Femur (tissue), 1 donor: ENCODE measurements at regions not wholly inside any gene's neighbourhood (a gene's known extent, or its start where the extent isn't known, plus 50 kb on each side); places are given as distances from the start of the nearest gene placed in this dataset.
A peak's percentile ranks its signal among the peaks of the same experiment; 100 is the strongest.
"Not testable (repeated sequence)": the region's sequence is repeated elsewhere in the genome, so short reads cannot be mapped to it uniquely, and the experiment has no call there.

Experiments used
- DNase-seq: peaks from one replicate; pipeline ENCODE4 v3.0.0-alpha.2; 2017

DNA sequence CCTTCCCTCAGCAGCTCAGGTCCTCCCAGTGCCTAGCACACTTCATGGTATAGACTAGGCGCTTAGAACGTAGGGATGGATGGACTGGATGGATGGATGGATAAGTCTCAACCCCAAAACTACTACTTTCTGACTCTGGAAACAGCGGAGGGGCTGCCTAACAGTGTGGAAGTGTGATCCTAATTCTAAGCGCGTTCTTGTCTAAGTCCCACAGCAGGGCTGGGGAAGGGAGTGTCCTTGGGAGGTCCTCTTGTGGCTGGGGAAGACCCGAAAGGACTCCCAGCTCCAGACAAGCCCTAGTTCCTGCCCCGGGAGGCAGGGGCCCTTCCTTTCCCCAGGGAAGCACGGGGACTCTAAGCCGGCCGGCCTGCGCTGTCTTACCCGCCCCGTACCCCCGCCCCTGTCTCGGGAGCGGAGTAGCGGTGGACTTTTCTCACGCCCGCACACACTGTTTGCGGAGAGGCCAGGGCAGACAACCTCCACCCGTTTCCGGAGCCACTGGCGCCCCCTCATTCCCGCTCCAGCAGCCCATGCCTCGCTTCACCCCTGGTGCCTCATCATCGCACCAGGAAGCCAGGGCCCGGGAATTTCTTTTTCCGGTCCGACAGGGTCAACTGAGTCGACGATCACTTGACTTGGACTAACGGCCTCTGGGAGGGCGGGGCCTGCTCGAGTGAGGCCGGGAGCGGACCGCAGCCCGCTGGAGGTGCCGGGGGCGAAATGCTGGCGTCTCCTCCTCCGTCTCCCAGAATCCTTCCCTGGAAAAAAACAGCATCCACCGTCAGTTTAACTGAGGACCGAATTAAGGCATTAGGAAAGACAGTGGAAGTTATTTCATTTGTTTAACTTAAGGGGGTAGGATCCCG lies 133.3 kb downstream of the TBC1D2B start:
- DNase-seq: peak; percentile 90

- no peak for DNase-seq
These were observed 134.8 kb downstream of the TBC1D2B start for GRCh38 chr15:77942611-77943211.

DNA sequence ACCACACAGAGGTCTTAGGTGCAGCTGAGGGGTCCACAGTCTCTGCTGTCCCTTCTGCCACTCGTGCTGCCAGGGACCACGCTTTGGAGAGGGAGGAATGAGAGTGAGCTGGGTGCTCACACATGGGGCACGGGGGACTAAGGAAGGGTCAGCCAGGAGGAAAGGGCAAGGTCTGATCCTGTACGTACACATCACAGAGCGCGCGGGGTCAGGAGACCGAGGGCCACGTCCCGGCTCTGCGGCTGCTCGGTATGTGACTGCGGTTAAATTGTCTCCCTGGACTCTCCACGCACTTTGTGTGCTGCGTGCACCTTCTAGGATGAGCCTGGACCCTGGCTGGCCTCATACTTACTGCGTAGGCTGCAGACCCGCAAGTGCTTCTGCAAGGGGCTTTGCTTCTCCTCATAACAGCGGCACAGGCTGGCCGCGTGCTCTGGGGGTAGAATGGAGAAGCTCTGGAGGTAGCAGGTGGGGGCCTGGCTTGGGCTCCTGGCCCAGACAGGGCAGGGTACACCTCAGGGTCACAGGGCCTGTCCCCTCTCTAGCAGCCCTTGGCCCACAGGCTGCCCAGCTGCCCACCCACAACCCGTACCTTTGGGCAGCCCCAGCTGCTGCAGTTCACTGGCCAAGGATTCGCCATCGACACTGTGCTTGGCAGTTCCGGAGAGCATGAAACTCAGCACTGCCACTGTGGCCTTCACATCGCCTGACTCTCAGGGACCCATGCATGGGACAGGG lies 136.3 kb downstream of the TBC1D2B start:
- not testable (repeated sequence) for DNase-seq

GRCh38 chr15:77940381-77940947 lies 137.0 kb downstream of the TBC1D2B start:
- no peak for DNase-seq

GRCh38 chr15:77939851-77940250 lies 137.7 kb downstream of the TBC1D2B start:
- no peak for DNase-seq

DNA sequence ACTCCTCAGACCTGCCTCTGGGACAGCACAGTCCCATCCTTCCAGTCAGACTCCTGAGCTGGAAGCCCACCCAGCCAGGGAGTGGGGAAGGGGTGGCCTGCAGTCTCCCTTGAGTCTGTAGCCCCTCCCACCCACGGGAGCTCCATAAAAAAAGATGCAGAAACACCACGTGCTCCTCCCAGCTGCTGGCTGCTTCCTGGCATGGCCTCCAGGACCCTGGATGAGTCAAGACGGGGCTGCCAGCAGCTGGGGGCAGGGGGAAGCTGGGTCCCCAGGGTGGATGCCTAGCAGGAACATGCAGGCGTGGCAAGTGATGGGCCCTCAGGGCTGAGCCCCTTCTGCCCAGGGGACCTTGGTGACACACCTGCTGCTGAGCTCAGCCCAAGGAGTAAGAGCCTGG lies 138.5 kb downstream of the TBC1D2B start:
- peak; percentile 50 for DNase-seq

- not testable (repeated sequence) for DNase-seq
These were observed 139.0 kb downstream of the TBC1D2B start for GRCh38 chr15:77938546-77938945.

- DNase-seq: not testable (repeated sequence)
These were observed 140.9 kb downstream of the TBC1D2B start for GRCh38 chr15:77936567-77936966.

DNA sequence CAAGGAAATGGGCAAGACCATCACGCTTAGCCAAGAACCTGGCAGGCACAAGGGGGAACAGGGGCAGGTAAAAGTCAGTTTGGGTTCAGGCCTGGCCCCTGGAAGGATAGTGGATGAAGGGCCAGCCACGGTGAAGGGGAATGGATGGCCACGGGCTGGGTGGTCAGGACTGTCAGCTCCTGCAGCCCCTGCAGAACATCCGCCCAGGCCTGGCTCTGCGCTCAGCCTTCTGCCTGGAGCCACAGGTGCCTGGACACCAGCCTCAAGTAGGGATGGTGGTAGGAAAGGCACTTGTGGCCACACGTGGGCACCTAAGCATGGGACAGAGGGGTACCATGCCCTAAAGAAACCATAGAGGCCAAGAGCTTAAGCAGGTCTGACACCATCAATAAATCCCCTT lies 143.0 kb downstream of the TBC1D2B start:
- DNase-seq: not testable (repeated sequence)

- DNase-seq: not testable (repeated sequence)
These were observed 146.6 kb downstream of the TBC1D2B start for GRCh38 chr15:77930907-77931306.

DNA sequence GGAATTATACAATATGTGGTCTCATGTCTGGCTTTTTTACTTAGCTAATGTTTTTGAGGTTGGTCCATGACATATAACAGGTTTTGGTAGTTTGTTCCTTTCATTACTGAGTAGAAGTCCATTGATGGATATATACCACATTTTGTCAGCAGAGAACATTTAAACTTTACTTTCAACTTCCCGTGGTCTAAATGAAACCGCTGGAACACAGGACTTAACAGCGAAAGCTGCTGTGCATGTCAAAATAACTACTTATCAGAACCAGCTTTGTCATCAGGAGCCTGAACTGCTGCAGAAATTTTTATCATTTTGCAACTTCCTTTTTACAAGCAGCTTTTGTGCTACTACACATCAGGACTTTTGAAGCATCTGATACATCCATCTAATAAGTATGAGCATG lies 147.0 kb downstream of the TBC1D2B start:
- DNase-seq: not testable (repeated sequence)

DNA sequence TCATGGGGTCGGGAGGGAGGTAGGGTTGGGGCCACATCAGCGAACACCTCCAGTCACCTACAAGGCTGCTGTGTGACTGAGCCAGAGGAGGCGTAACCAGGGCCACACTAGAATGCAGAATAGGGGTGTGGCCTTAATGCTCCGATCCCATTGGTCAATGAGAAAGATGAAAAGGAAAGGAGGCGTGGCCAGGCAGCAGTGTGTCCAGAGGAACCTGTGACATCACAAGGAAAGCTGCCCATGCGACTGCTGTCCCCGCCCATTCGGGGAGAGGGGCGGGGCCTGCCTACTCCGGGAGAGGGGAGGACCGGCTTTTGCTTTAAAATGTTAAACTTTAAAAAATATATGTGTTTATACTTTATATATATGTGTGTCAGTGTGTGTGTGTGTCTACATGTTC lies 150.7 kb downstream of the TBC1D2B start:
- not testable (repeated sequence) for DNase-seq

DNA sequence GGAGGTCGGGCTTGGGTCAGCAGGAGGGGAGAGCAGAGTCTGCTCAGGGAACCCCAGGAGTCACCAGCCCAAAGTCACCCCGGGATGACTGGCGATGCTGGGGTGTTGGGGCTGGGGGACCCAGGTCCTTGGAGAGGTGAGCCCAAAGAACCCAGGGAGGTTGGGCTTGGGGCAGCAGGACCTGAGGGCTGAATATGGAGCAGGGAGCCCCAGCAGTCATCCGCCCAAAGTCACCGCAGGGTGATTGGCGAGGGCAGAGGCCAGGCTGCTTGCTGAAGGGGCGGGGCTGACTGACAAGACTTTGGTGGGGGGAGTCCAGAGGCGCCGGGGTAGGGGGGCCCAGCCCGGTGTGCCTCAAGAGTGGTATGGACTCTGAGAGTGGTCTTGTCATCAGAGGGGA lies 151.2 kb downstream of the TBC1D2B start:
- not testable (repeated sequence) for DNase-seq

- DNase-seq: peak; percentile 54
These were observed 152.4 kb downstream of the TBC1D2B start for GRCh38 chr15:77925101-77925500.

GRCh38 chr15:77921664-77922063 lies 155.8 kb downstream of the TBC1D2B start:
- no peak for DNase-seq

- DNase-seq: not testable (repeated sequence)
These were observed 160.4 kb downstream of the TBC1D2B start for GRCh38 chr15:77916966-77917635.

DNA sequence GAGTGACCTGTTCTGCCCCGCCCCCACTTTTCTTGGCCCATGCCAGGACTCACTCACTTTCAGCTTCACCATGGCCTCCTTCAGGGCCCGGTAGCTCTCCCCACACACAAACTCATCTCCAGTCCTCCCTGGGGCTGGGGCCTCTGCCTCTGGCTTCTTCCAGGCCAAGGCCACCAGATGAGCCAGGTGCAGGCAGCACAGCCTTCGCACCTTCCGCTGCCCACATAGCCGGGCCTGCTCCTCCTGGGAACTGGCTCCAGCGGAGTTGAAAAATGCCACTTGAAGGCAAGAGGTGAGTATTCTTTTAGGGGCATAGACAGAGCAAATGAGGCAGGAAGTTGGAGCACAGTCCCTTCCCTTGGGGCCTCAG lies 161.6 kb downstream of the TBC1D2B start:
- DNase-seq: not testable (repeated sequence)

DNA sequence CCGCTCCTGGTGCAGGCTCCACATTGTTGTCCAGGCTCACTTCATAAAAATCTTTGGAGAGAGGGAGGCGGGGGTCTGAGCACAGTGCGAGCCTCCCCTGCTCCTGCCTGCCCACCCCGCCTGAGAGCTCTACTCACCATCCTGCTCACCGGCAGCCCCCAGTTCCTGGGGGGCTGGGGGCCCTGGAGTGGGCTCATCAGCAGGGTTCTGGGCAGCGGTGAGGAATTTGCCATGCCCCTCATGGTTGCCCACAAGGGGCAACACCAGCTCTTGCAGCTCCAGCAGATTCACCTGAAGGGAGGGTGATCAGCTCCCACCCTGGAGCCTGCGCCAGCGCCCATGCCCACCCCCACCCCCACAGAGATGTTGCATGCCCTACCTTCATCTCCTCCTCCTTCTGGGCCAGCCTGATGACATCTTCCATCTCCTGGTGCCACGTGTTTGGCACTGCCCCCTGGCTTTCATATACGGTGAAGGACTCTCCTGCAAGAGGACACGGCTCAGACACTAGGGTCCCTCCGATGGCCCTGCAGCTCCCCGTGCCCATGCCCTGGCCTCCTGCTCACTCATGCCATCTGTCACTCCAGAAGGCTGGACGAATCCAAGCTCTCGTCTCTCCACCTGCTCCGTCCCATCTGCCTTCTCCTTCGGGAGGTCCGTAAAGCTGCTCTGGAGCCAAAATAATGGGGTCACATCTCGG lies 162.1 kb downstream of the TBC1D2B start:
- DNase-seq: no peak

- DNase-seq: not testable (repeated sequence)
These were observed 163.0 kb downstream of the TBC1D2B start for GRCh38 chr15:77914531-77914930.

DNA sequence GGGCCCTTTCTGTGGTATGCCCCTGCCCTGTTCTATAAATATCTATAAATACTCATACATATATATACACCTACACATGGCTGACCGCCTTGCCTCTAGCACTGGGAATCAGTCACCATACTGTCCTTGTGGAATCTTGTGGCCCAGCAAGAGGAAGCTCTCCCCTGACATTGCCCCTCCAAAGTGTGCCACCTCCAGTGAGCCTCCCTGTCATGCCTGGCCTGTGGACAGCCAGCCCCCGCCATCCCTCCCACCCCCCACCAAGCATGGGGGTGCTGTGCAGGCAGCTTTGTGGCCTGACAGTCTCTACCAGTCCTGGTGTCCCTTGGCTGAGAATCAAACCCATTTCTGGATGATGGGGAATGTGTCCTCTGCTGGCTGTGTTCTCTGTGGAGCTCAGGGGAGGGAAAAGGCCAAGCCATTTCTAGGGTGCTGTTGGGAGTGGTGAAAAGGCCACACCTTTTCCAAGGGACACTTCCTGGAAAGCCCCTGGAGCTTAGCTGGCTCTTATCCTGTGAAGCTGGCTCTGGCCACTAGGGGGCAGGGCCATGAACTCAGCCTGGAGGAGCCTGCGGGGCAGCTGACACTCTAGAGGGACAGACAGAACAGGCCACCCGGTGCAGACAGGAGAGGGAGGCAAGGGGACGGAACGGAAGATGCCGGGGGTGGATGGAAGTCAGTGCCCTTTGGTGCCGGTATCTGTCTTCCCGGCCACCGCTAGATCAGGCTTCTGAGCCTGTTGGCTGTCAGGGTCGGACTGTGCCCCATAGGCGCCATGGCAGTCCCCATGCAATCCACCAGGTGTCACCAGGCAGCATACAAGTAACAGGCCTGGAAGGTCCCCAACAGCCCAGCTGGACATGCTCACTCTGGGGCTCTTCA lies 167.2 kb downstream of the TBC1D2B start:
- peak; percentile 78 for DNase-seq
